ENCODE measurements at regions not wholly inside any gene's neighbourhood (a gene's known extent, or its start where the extent isn't known, plus 50 kb on each side); places are given as distances from the start of the nearest gene placed in this dataset.

DNA sequence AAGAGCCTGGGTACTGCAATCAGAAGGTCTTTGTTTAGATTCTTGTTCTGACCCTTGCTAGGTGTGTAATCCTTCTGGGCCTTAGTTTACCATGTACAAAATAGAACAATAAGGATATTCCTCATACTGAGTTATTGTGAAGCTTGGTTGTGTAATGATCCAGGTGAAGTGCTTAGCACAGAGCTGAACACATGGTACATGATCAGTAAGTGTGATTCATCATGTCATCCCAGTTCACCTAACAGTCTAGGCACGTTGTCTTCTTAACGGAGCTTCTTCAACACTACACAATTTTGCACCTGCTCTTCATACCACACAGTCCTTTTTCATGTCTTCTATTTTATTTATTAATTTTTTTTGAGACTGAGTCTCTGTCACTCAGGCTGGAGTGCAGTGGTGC, 234.3 kb upstream of the TENM4 start (continued):
- TF ChIP-seq NRF1 (conservative IDR thresholded peaks at IDR 0.05; ENCODE audit: low read depth, low read length), result no peak

DNA sequence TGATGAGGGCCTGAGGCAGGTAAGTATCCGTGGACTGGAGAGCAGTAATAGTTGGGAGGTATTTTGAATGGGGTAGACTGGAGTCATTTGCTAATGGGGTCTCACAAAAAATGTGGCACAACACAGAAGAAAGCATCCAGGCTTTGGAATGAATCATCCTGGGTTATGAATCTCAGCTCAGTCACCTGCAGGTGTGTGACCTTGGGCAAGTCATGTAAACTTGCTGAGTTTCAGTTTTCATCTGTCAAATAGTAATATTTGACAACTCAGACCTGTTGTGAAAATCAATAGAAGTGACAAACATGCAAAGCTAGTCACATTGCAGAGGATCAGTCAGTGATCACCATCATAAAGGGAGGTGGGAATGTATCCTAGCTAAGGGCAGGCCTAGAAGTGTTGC, 232.0 kb upstream of the TENM4 start:
- no peak for ATAC-seq
- ChIA-PET RAD21 (ENCODE audit: unreplicated experiment) (no interaction called here), CTCF (no interaction called here), POLR2A (no interaction called here), SMC1A (ENCODE audit: uncharacterized antibody, unreplicated experiment) (no interaction called here)
- H3K36me3 ChIP-seq (ENCODE audit: control insufficient read depth in 2 of 2, insufficient read depth in 2 of 2, low read length in 1 of 2), result no peaks in the 10 kb centered on the region
- H3K4me2 ChIP-seq (ENCODE audit: control insufficient read depth, insufficient read depth), result no peak overlapping the region
- 17% methylated on average over 1 of the region's 1 CpG for WGBS (ENCODE audit: insufficient coverage, insufficient replicate concordance, low lambda C conversion rate, missing lambda C conversion rate)
- no peak overlapping the region for H3K4me3 ChIP-seq
- FAIRE-seq, result no peak
- H2AFZ ChIP-seq (ENCODE audit: control insufficient read depth, low read depth, low read length), result no peak overlapping the region
- H4K20me1 ChIP-seq (ENCODE audit: control insufficient read depth, insufficient read depth), result no peaks in the 10 kb centered on the region
- DNase-seq (ENCODE audit: low read depth, low spot score), result no peak
- intact Hi-C loops (cut with micrococcal nuclease; ENCODE audit: unreplicated experiment), result no loop called here
- no TSS peak for BruUV-seq (replicated peaks)
- no peaks in the 10 kb centered on the region for H3K9me3 ChIP-seq (replicated peaks; ENCODE audit: control insufficient read depth, insufficient read depth, low read length)
- no peaks in the 10 kb centered on the region for H3K4me1 ChIP-seq (ENCODE audit: control insufficient read depth, insufficient read depth, low read length)
- no peak overlapping the region for H3K27ac ChIP-seq (ENCODE audit: control insufficient read depth, insufficient read depth)
- H3K27me3 ChIP-seq (replicated peaks in 1 of 2; ENCODE audit: control insufficient read depth in 2 of 2, insufficient read depth in 2 of 2, low read length in 1 of 2), result no peaks in the 10 kb centered on the region; a peak in 3 of 4 replicates
- no peaks in the 10 kb centered on the region for H3K79me2 ChIP-seq (ENCODE audit: control insufficient read depth, insufficient read depth, low read length)
- H3K9ac ChIP-seq (ENCODE audit: control insufficient read depth, insufficient read depth, low read length), result no peak overlapping the region
- in situ Hi-C loops (cut with MboI), result no loop called here
- TF ChIP-seq FOS (IDR thresholded peaks at IDR 0.05; ENCODE audit: borderline replicate concordance, extremely low read depth, insufficient read length) (no peak), JUNB (IDR thresholded peaks at IDR 0.05) (no peak), KLF5 (IDR thresholded peaks at IDR 0.05; ENCODE audit: partially characterized antibody) (no peak), RCOR1 (conservative IDR thresholded peaks at IDR 0.05; ENCODE audit: low read depth, low read length) (no peak), HDGF (IDR thresholded peaks at IDR 0.05) (no peak)
- TF ChIP-seq, protein P1, sequence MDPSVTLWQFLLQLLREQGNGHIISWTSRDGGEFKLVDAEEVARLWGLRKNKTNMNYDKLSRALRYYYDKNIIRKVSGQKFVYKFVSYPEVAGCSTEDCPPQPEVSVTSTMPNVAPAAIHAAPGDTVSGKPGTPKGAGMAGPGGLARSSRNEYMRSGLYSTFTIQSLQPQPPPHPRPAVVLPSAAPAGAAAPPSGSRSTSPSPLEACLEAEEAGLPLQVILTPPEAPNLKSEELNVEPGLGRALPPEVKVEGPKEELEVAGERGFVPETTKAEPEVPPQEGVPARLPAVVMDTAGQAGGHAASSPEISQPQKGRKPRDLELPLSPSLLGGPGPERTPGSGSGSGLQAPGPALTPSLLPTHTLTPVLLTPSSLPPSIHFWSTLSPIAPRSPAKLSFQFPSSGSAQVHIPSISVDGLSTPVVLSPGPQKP (IDR thresholded peaks at IDR 0.05; ENCODE audit: low read depth, low read length), result no peak
- TF ChIP-seq, protein P2, sequence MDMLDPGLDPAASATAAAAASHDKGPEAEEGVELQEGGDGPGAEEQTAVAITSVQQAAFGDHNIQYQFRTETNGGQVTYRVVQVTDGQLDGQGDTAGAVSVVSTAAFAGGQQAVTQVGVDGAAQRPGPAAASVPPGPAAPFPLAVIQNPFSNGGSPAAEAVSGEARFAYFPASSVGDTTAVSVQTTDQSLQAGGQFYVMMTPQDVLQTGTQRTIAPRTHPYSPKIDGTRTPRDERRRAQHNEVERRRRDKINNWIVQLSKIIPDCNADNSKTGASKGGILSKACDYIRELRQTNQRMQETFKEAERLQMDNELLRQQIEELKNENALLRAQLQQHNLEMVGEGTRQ (IDR thresholded peaks at IDR 0.05; ENCODE audit: borderline replicate concordance, low read depth, low read length), result no peak
- TF ChIP-seq, protein P3, sequence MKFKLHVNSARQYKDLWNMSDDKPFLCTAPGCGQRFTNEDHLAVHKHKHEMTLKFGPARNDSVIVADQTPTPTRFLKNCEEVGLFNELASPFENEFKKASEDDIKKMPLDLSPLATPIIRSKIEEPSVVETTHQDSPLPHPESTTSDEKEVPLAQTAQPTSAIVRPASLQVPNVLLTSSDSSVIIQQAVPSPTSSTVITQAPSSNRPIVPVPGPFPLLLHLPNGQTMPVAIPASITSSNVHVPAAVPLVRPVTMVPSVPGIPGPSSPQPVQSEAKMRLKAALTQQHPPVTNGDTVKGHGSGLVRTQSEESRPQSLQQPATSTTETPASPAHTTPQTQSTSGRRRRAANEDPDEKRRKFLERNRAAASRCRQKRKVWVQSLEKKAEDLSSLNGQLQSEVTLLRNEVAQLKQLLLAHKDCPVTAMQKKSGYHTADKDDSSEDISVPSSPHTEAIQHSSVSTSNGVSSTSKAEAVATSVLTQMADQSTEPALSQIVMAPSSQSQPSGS (IDR thresholded peaks at IDR 0.05; ENCODE audit: low read length), result no peak
- TF ChIP-seq, protein P4, sequence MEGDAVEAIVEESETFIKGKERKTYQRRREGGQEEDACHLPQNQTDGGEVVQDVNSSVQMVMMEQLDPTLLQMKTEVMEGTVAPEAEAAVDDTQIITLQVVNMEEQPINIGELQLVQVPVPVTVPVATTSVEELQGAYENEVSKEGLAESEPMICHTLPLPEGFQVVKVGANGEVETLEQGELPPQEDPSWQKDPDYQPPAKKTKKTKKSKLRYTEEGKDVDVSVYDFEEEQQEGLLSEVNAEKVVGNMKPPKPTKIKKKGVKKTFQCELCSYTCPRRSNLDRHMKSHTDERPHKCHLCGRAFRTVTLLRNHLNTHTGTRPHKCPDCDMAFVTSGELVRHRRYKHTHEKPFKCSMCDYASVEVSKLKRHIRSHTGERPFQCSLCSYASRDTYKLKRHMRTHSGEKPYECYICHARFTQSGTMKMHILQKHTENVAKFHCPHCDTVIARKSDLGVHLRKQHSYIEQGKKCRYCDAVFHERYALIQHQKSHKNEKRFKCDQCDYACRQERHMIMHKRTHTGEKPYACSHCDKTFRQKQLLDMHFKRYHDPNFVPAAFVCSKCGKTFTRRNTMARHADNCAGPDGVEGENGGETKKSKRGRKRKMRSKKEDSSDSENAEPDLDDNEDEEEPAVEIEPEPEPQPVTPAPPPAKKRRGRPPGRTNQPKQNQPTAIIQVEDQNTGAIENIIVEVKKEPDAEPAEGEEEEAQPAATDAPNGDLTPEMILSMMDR (IDR thresholded peaks at IDR 0.05 in 2 of 3, conservative IDR thresholded peaks at IDR 0.05 in 1 of 3; ENCODE audit: control insufficient read depth in 2 of 3, extremely low read depth in 1 of 3, insufficient read depth in 1 of 3, low read depth in 3 of 3, low read length in 3 of 3), result no peak
- TF ChIP-seq, protein P5, sequence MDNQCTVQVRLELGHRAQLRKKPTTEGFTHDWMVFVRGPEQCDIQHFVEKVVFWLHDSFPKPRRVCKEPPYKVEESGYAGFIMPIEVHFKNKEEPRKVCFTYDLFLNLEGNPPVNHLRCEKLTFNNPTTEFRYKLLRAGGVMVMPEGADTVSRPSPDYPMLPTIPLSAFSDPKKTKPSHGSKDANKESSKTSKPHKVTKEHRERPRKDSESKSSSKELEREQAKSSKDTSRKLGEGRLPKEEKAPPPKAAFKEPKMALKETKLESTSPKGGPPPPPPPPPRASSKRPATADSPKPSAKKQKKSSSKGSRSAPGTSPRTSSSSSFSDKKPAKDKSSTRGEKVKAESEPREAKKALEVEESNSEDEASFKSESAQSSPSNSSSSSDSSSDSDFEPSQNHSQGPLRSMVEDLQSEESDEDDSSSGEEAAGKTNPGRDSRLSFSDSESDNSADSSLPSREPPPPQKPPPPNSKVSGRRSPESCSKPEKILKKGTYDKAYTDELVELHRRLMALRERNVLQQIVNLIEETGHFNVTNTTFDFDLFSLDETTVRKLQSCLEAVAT (IDR thresholded peaks at IDR 0.05), result no peak
- TF ChIP-seq, protein P6, sequence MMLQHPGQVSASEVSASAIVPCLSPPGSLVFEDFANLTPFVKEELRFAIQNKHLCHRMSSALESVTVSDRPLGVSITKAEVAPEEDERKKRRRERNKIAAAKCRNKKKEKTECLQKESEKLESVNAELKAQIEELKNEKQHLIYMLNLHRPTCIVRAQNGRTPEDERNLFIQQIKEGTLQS (IDR thresholded peaks at IDR 0.05; ENCODE audit: borderline replicate concordance, extremely low read depth, low read depth, low read length), result no peak
